Transverse colon (tissue), 4 donors: ENCODE measurements at regions not wholly inside any gene's neighbourhood (a gene's known extent, or its start where the extent isn't known, plus 50 kb on each side); places are given as distances from the start of the nearest gene placed in this dataset.

Source experiments
- CTCF ChIP-seq, 5 experiments: fragments of 200-600 bp in 3 of 5; fragments of 450-650 bp in 2 of 5; sonication (generic) in 3 of 5; IDR thresholded peaks; 1 replicate in 2 of 5; 2 replicates in 3 of 5; pipeline ENCODE4 v1.5.1; 2016 to 2017; ENCODE audit warnings: antibody characterized with exemption in 5 of 5, inconsistent platforms in 3 of 5, mild to moderate bottlenecking in 2 of 5, moderate library complexity in 1 of 5
- POLR2AphosphoS5 ChIP-seq, 3 donors: sonication (generic); formaldehyde crosslinking; IDR thresholded peaks; one replicate each; pipeline ENCODE4 v1.6.1; 2016; ENCODE audit warnings: antibody characterized with exemption in 3 of 3

GRCh38 chr14:77985211-77985615 lies 185.0 kb upstream of the NRXN3 start:
- TF ChIP-seq CTCF (IDR thresholded peaks at IDR 0.05) (no peak), POLR2AphosphoS5 (IDR thresholded peaks at IDR 0.05) (no peak)
